Islet precursor cell (in vitro differentiated cells): ENCODE measurements at regions not wholly inside any gene's neighbourhood (a gene's known extent, or its start where the extent isn't known, plus 50 kb on each side); places are given as distances from the start of the nearest gene placed in this dataset.
"Not testable (repeated sequence)": the region's sequence is repeated elsewhere in the genome, so short reads cannot be mapped to it uniquely, and the experiment has no call there.

Experiments
- DNase-seq: peaks from one replicate; pipeline ENCODE4 v3.0.0-alpha.2; 2018

DNA sequence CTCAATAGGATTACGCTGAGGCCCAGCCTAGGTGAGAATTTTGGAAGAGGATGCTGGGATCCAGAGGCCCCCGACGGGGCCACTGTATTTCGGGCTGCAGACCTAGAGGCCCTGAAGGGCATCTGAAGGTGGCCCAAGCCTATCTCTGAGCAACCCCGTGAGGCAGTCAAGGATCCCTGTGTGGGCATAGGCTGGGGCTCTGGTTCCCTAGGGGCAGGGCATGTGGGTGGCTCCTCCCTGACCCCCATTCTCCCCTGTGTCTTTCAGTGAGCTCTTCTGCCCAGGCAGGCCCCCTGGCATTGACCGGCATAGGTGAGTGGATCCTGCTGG is 216.0 kb downstream of the SNRPN start:
- no peak for DNase-seq

GRCh38 chr15:25171111-25171811 is 216.5 kb downstream of the SNRPN start:
- DNase-seq = peak; percentile 41

GRCh38 chr15:25171856-25172687 is 217.3 kb downstream of the SNRPN start:
- peak; percentile 18 for DNase-seq

GRCh38 chr15:25172691-25173090 is 217.9 kb downstream of the SNRPN start:
- DNase-seq = no peak

- peak; percentile 21 for DNase-seq
These were observed 218.6 kb downstream of the SNRPN start for GRCh38 chr15:25173241-25174028.

DNA sequence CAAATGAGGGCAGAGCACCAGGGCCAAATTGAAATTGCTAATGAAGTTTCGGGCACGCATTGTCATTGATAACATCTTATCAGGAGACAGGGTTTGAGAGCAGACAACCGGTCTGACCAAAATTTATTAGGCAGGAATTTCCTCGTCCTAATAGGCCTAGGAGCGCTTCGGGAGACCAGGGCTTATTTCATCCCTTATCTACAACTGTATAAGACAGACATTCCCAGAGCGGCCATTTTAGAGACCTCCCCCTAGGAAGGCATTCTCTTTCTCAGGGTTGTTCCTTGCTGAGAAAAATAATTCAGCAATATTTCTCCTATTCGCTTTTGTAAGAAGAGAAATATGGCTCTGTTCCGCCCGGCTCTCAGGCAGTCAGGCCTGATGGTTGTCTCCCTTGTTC is 219.4 kb downstream of the SNRPN start:
- DNase-seq = not testable (repeated sequence)

- peak; percentile 18 for DNase-seq
These were observed 220.4 kb downstream of the SNRPN start for GRCh38 chr15:25175033-25175788.

DNA sequence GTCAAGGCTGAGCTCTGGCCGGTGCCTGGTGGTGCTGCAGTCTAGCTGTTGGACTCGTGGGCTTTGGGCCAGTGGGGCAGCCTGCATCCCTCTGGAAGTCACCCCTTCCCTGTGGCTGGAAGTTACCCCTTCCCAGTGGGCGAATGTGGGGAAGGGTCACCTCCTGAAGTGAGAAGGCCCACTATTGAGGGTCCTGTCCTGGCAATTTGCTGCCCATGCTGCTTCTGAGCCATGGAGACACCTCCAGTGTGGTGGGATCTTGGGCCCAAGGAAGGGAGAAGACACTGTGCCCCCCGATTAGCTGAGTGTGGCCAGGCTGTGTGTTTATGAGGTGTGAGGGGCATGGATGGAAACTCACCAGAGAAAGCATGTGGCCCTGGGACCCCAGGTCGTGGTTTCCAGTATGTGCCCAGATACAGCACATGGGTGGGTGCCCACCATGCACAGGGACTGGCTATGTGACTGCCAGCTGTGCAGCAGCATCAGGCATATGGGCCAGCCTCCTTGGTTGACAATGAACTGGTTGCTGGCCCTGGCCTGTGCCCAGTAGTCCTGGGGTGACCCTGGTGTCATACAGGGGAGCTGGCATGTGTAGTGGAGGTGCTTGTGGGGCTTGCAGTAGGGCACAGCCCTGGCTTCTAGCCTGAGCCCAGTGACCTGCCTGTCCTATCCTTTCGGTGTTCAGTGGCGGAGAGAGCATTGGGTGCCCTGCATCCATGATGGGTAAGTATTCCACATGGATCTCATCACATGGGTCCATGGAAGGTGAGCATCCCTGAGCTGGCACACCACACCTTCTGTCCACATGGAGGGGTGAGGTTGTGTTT is 221.2 kb downstream of the SNRPN start:
- peak; percentile 18 for DNase-seq

DNA sequence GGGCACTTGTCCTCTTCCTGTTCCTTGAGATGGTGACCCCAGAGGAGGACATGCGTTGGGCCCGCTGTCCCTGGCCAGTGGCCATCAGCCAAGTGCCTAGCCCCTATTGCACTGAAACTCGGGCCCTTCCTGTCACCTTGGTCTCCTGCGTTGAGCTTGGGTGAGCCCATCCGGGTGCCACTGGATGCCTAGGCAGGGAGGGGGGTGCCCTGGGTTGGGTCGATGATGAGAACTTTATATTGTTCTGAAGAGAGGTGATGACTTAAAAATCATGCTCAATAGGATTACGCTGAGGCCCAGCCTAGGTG is 221.8 kb downstream of the SNRPN start:
- peak; percentile 28 for DNase-seq

- DNase-seq = peak; percentile 35
These were observed 222.5 kb downstream of the SNRPN start for GRCh38 chr15:25176991-25177954.

DNA sequence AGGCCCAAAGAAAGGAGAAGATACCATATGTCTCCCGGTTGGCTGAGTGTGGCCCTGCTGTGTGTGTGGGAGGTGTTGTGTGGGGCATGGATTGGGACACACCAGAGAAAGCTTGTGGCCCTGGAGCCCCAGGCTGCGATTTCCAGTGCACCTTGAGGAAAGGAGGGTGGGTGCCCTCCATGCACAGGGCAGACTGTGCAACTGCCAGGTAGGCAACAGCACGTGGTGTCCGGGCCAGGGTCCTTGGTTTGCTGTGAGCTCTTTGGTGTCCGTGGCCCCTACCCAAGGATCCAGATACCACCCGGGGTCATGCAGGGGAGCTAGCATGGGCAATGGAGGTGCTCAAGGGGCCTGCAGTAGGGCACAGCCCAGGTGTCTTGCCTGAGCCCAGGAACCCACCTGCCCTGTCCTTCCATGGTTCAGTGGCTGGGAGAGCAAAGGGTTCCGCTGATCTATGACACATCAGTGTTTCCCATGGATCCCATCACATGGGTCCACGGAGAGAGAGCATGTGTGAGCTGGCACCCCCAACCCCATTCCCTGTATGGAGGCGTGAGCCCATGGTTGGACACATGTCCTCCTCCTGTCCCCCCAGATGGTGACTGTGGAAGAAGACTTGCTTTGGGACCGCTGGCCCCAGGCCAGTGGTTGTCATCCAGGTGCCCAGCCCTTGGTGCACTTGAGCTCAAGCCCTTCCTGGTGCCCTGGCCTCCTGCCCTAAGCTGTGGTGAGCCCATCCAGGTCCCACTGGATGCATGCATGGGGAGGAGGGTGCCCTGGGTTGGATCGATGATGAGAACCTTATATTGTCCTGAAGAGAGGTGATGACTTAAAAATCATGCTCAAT is 223.4 kb downstream of the SNRPN start:
- DNase-seq = peak; percentile 34

- peak; percentile 32 for DNase-seq
These were observed 224.3 kb downstream of the SNRPN start for GRCh38 chr15:25178835-25179672.

- DNase-seq = peak; percentile 37
These were observed 225.1 kb downstream of the SNRPN start for GRCh38 chr15:25179673-25180511.

DNA sequence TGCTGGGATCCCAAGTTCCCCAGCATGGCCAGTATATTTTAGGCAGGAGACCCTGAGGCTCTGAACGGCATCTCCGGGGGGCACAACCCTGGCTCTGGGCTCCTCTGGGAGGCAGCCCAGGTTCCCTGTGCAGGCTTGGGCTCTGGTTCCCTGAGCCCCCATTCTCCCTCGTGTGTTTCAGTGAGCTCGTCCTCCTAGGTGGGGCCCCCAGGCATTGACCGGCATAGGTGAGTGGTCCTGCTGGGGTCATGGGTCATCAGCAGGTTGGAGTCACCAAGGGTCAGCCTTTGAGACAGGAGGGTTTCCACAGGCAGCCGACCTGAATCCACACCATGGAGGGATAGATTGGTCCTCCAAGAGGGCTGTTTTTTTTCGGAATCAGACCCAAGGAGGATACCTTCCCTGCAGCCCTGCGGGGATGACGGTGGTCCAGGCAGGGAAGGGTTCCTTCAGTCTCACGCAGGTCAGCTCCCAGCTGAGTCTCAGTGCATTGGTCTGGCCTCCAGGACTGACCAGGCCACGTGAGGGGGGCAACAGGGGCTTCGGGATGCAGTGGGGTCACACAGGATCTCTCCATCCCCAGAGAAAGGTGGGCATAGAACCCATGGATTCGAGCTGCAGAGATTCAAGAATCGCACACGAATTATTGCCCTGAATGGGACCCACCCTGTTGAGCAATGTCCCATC is 226.0 kb downstream of the SNRPN start:
- DNase-seq = peak; percentile 18

- DNase-seq = peak; percentile 28
These were observed 226.7 kb downstream of the SNRPN start for GRCh38 chr15:25181293-25182097.

- no peak for DNase-seq
These were observed 227.3 kb downstream of the SNRPN start for GRCh38 chr15:25182098-25182478.
